Upper lobe of left lung (tissue), 6 donors: ENCODE measurements at regions not wholly inside any gene's neighbourhood (a gene's known extent, or its start where the extent isn't known, plus 50 kb on each side); places are given as distances from the start of the nearest gene placed in this dataset.

Experiments
- ATAC-seq, 2 donors: fragments of 200-7000 bp; cut with Tn5 transposase; one replicate each; pipeline ENCODE4 v1.9.1; 2022; ENCODE audit warnings: mild to moderate bottlenecking in 2 of 2, moderate library complexity in 2 of 2; ENCODE audit not compliant: low FRiP score in 2 of 2
- DNase-seq, 2 donors: peaks; one replicate each; pipeline ENCODE4 v3.0.0-alpha.2; 2019 to 2020
- H3K27ac ChIP-seq, 4 donors: fragments of 200-600 bp; sonication (generic); one replicate each; pipeline ENCODE4 v1.5.1; 2016 to 2019
- H3K27me3 ChIP-seq, 4 donors: fragments of 200-600 bp; sonication (generic); one replicate each; pipeline ENCODE4 v1.5.1; 2017 to 2019
- H3K36me3 ChIP-seq, 4 donors: fragments of 200-600 bp; sonication (generic); one replicate each; pipeline ENCODE4 v1.5.1; 2016 to 2019
- H3K4me1 ChIP-seq, 4 donors: fragments of 200-600 bp; sonication (generic); one replicate each; pipeline ENCODE4 v1.5.1; 2018 to 2019
- H3K4me3 ChIP-seq, 4 donors: fragments of 200-600 bp; sonication (generic); one replicate each; pipeline ENCODE4 v1.5.1; 2017 to 2019; ENCODE audit warnings: mild to moderate bottlenecking in 2 of 4, moderate library complexity in 1 of 4
- H3K9me3 ChIP-seq, 4 donors: fragments of 200-600 bp; sonication (generic); one replicate each; pipeline ENCODE4 v1.5.1; 2018 to 2019
- EP300 ChIP-seq, 4 donors: sonication (generic); formaldehyde crosslinking; IDR thresholded peaks; one replicate each; pipeline ENCODE4 v1.5.1; 2017; ENCODE audit warnings: antibody characterized with exemption in 4 of 4, control low read depth in 2 of 4
- POLR2A ChIP-seq, 4 donors: fragments of 450-650 bp; IDR thresholded peaks; one replicate each; pipeline ENCODE4 v1.5.1; 2016 to 2017; ENCODE audit warnings: antibody characterized with exemption in 4 of 4, mild to moderate bottlenecking in 2 of 4
- POLR2AphosphoS5 ChIP-seq, 2 donors: sonication (generic); formaldehyde crosslinking; IDR thresholded peaks; one replicate each; pipeline ENCODE4 v1.5.1; 2017; ENCODE audit warnings: antibody characterized with exemption in 2 of 2
- WGBS, 2 donors: methylation state at CpG; one replicate each; pipeline ENCODE4 v1.1.5; 2017 to 2018; 5-methylcytosine and 5-hydroxymethylcytosine counted together
- TF ChIP-seq, protein P1 (sequence below), 6 experiments: fragments of 450-650 bp in 4 of 6; fragments of 200-600 bp in 2 of 6; sonication (generic) in 2 of 6; IDR thresholded peaks; one replicate each; pipeline ENCODE4 v1.5.1; 2016 to 2019; ENCODE audit warnings: antibody characterized with exemption in 6 of 6
- donor health status: DM: no; HTN: no; CAD: no; lungs with moderate emphysema.
- donor health status: DM: no; HTN: yes; CAD: no; lungs with severe emphysema.

DNA sequence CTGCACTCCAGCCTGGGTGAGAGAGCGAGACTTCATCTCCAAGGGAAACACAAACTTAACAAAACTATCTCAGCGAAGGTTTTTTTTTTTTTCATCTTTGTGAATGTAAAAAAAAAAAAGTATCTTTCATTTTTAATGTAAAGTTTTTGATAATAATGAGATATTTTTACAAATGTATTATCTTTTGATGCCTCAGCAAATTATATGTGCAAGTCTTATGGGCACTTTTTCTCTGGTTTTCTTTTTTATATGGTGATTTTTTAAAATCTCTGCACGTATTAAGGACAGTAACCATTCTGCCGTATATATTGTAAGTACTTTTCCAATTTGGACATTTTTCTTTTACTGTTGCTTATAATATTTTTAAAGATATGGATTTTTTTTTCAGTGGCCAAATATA, 76.8 kb downstream of the MAFB start:
- ATAC-seq (no peak), DNase-seq (no peak)
- Histone ChIP-seq H3K27me3 (no peaks in the 10 kb centered on the region), H3K36me3 (no peaks in the 10 kb centered on the region), H3K27ac (no peak overlapping the region), H3K4me3 (no peak overlapping the region), H3K4me1 (no peaks in the 10 kb centered on the region), H3K9me3 (no peaks in the 10 kb centered on the region)
- TF ChIP-seq, protein P1, sequence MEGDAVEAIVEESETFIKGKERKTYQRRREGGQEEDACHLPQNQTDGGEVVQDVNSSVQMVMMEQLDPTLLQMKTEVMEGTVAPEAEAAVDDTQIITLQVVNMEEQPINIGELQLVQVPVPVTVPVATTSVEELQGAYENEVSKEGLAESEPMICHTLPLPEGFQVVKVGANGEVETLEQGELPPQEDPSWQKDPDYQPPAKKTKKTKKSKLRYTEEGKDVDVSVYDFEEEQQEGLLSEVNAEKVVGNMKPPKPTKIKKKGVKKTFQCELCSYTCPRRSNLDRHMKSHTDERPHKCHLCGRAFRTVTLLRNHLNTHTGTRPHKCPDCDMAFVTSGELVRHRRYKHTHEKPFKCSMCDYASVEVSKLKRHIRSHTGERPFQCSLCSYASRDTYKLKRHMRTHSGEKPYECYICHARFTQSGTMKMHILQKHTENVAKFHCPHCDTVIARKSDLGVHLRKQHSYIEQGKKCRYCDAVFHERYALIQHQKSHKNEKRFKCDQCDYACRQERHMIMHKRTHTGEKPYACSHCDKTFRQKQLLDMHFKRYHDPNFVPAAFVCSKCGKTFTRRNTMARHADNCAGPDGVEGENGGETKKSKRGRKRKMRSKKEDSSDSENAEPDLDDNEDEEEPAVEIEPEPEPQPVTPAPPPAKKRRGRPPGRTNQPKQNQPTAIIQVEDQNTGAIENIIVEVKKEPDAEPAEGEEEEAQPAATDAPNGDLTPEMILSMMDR (IDR thresholded peaks at IDR 0.05), result no peak
- TF ChIP-seq POLR2AphosphoS5 (IDR thresholded peaks at IDR 0.05) (no peak), EP300 (IDR thresholded peaks at IDR 0.05) (no peak), POLR2A (IDR thresholded peaks at IDR 0.05) (no peak)
- WGBS, 2 donors, result 89 to 94% methylated on average over 4 of the region's 4 CpGs

DNA sequence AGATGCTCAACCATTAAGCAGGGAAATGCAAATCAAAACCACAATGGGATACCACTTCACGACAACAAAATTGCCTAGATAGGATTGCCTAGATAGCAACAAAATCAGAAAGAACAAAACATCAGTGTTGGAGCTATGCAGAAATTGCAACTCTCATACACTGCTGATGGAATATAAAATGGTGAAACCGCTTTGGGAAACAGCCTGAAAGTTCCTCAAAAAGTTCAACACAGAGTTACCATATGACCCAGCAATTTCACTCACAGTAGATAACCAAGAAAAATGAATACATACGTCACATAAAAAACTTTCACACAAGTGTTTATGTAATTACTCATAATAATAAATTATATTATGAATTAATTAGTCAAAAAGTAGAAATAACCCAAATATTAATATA, 78.3 kb downstream of the MAFB start:
- Histone ChIP-seq H3K27ac (no peak overlapping the region), H3K4me1 (no peaks in the 10 kb centered on the region), H3K36me3 (no peaks in the 10 kb centered on the region), H3K9me3 (no peaks in the 10 kb centered on the region), H3K27me3 (no peaks in the 10 kb centered on the region), H3K4me3 (no peak overlapping the region)
- no peak for ATAC-seq
- no peak for TF ChIP-seq POLR2AphosphoS5 (IDR thresholded peaks at IDR 0.05)
- TF ChIP-seq, protein P1 (IDR thresholded peaks at IDR 0.05), result no peak
- TF ChIP-seq EP300 (IDR thresholded peaks at IDR 0.05), result no peak
- TF ChIP-seq POLR2A (IDR thresholded peaks at IDR 0.05), result no peak
- no peak for DNase-seq
- 80 to 85% methylated on average over 3 of the region's 3 CpGs for WGBS, 2 donors

DNA sequence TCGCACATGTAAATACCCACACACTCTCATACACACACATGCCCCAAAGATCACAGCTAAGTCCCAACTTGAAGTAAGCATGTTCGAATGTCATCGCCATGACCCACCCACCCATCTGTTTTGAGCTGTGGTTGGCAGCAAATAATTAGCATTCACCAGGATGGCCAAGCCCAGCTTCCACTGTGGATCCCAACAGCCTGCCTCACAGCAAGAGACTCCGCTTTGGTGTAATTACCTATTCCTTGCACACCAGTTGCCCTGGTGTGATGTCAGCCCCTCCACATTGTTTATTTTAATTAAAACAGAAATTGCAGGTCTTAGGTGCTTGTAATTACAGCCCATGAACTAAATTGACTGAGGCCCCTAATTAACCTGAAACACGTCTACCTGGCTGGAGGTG, 81.1 kb downstream of the MAFB start:
- no peak overlapping the region for H3K4me3 ChIP-seq
- H3K27ac ChIP-seq, result no peak overlapping the region
- ATAC-seq (no peak), DNase-seq (no peak)
- 90 to 93% methylated on average over 5 of the region's 5 CpGs for WGBS, 2 donors
- H3K9me3 ChIP-seq, result no peaks in the 10 kb centered on the region
- no peaks in the 10 kb centered on the region for H3K4me1 ChIP-seq
- no peaks in the 10 kb centered on the region for H3K27me3 ChIP-seq
- TF ChIP-seq EP300 (IDR thresholded peaks at IDR 0.05), result no peak
- TF ChIP-seq POLR2A (IDR thresholded peaks at IDR 0.05), result no peak
- TF ChIP-seq, protein P1 (IDR thresholded peaks at IDR 0.05), result no peak
- TF ChIP-seq POLR2AphosphoS5 (IDR thresholded peaks at IDR 0.05), result no peak
- H3K36me3 ChIP-seq, result no peaks in the 10 kb centered on the region

DNA sequence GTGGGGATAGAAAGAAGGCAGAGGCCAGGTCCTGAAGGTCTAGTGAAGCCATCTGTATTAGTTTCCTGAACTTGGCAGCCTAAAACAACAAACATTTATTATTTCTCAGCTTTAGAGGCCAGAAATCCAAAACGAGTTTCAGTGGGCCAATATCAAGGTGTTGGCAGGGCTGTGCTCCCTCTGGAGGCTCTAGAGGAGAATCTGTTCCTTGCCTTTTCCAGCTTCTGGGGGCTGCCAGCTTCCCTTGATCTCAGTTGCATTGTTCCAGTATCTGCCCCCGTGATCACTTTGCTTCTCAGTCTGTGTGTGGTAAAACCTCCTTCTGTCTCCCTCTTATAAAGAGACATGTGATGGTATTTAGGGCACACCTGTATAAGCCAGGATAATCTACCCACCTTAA, 82.4 kb downstream of the MAFB start:
- ATAC-seq (no peak), DNase-seq (no peak)
- Histone ChIP-seq H3K4me1 (no peaks in the 10 kb centered on the region), H3K27me3 (no peaks in the 10 kb centered on the region), H3K36me3 (no peaks in the 10 kb centered on the region), H3K4me3 (no peak overlapping the region), H3K9me3 (no peaks in the 10 kb centered on the region), H3K27ac (no peak overlapping the region)
- 23 to 46% methylated on average over 2 of the region's 2 CpGs for WGBS, 2 donors
- TF ChIP-seq, protein P1 (IDR thresholded peaks at IDR 0.05), result no peak
- no peak for TF ChIP-seq POLR2A (IDR thresholded peaks at IDR 0.05)
- no peak for TF ChIP-seq EP300 (IDR thresholded peaks at IDR 0.05)
- no peak for TF ChIP-seq POLR2AphosphoS5 (IDR thresholded peaks at IDR 0.05)

DNA sequence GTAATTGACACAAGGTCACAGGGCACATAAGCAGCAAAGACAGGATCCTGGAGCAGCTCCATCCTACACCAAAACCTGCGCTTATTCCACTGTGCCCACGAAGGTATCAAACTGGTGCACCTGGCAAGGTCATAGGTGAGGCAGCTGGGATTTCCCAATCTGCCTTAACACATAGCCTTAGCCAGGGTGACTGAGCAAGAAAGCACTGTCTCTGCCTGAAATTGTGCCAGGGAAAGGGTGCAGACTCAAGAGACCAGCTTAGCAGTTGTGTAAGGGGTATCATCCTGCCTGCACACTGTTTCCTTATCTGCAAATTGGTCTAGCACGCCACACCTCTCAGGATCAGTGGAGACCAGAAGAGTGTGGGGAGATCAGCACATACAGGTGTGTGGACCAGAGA, 82.8 kb downstream of the MAFB start:
- no peak for TF ChIP-seq POLR2AphosphoS5 (IDR thresholded peaks at IDR 0.05)
- TF ChIP-seq, protein P1 (IDR thresholded peaks at IDR 0.05), result no peak
- no peak for TF ChIP-seq POLR2A (IDR thresholded peaks at IDR 0.05)
- no peak for TF ChIP-seq EP300 (IDR thresholded peaks at IDR 0.05)
- H3K4me1 ChIP-seq, result no peaks in the 10 kb centered on the region
- no peak overlapping the region for H3K27ac ChIP-seq
- no peaks in the 10 kb centered on the region for H3K9me3 ChIP-seq
- 73 to 92% methylated on average over 3 of the region's 3 CpGs for WGBS, 2 donors
- H3K36me3 ChIP-seq, result no peaks in the 10 kb centered on the region
- H3K27me3 ChIP-seq, result no peaks in the 10 kb centered on the region
- DNase-seq (no peak), ATAC-seq (no peak)
- no peak overlapping the region for H3K4me3 ChIP-seq
